GM23338 (cell line): ENCODE measurements at regions not wholly inside any gene's neighbourhood (a gene's known extent, or its start where the extent isn't known, plus 50 kb on each side); places are given as distances from the start of the nearest gene placed in this dataset.
A peak's percentile ranks its signal among the peaks of the same experiment; 100 is the strongest.

ENCODE experiments used
- ATAC-seq: fragments of 200-7000 bp; cut with Tn5 transposase; 3 replicates; pipeline ENCODE4 v1.9.1; 2020
- DNase-seq: peaks from one replicate; pipeline ENCODE4 v3.0.0-alpha.2; 2015; ENCODE audit warnings: low spot score
- H2AFZ ChIP-seq: fragments of 200-600 bp; sonication (generic); 2 replicates; pipeline ENCODE4 v1.8.0; 2016; ENCODE audit warnings: antibody characterized with exemption, mild to moderate bottlenecking, moderate library complexity
- H3F3A ChIP-seq: fragments of 200-600 bp; sonication (generic); replicated peaks from 2 replicates; pipeline ENCODE4 v1.8.0; 2017; ENCODE audit warnings: antibody characterized with exemption, mixed run types, low read depth
- H3K27ac ChIP-seq: fragments of 200-600 bp; sonication (generic); 2 replicates; pipeline ENCODE4 v1.6.1; 2016; ENCODE audit warnings: low read depth
- H3K27me3 ChIP-seq: fragments of 200-600 bp; sonication (generic); 2 replicates; pipeline ENCODE4 v1.8.0; 2016; ENCODE audit warnings: mild to moderate bottlenecking, mixed run types, moderate library complexity; ENCODE audit not compliant: insufficient read depth
- H3K36me3 ChIP-seq: fragments of 200-600 bp; sonication (generic); 2 replicates; pipeline ENCODE4 v1.8.0; 2016; ENCODE audit warnings: mild to moderate bottlenecking; ENCODE audit not compliant: insufficient read depth
- H3K4me1 ChIP-seq: fragments of 200-600 bp; sonication (generic); 2 replicates; pipeline ENCODE4 v1.8.0; 2016; ENCODE audit warnings: mild to moderate bottlenecking, moderate library complexity; ENCODE audit not compliant: insufficient read depth
- H3K4me2 ChIP-seq: fragments of 200-600 bp; sonication (generic); 2 replicates; pipeline ENCODE4 v1.7.1; 2017; ENCODE audit warnings: mixed run types
- H3K4me3 ChIP-seq: fragments of 200-600 bp; sonication (generic); 2 replicates; pipeline ENCODE4 v1.6.1; 2016; ENCODE audit warnings: mixed run types
- H3K79me2 ChIP-seq: fragments of 200-600 bp; sonication (generic); replicated peaks from 2 replicates; pipeline ENCODE4 v1.8.0; 2017; ENCODE audit warnings: mild to moderate bottlenecking; ENCODE audit not compliant: insufficient read depth
- H3K9me2 ChIP-seq: fragments of 200-600 bp; sonication (generic); 2 replicates; pipeline ENCODE4 v1.8.0; 2017; ENCODE audit not compliant: insufficient read depth
- H4K20me1 ChIP-seq: fragments of 200-600 bp; sonication (generic); replicated peaks from 2 replicates; pipeline ENCODE4 v1.8.0; 2017; ENCODE audit warnings: mild to moderate bottlenecking; ENCODE audit not compliant: insufficient read depth
- H3K27ac Mint-ChIP-seq: 2 replicates; pipeline ENCODE4 v1.8.0; 2020; ENCODE audit warnings: inconsistent platforms, mild to moderate bottlenecking, moderate library complexity, mixed read lengths
- H3K27me3 Mint-ChIP-seq: 3 replicates; pipeline ENCODE4 v1.8.0; 2022; ENCODE audit warnings: low read depth, mild to moderate bottlenecking, moderate library complexity, mixed read lengths, inconsistent platforms; ENCODE audit not compliant: insufficient read depth, poor library complexity
- H3K36me3 Mint-ChIP-seq: 3 replicates; pipeline ENCODE4 v1.8.0; 2021; ENCODE audit warnings: low read depth, mild to moderate bottlenecking, inconsistent platforms, moderate library complexity, mixed read lengths
- H3K4me1 Mint-ChIP-seq: 3 replicates; pipeline ENCODE4 v1.8.0; 2020; ENCODE audit warnings: mild to moderate bottlenecking, inconsistent platforms, mixed read lengths
- H3K4me3 Mint-ChIP-seq: 3 replicates; pipeline ENCODE4 v1.8.0; 2021; ENCODE audit warnings: moderate library complexity, mild to moderate bottlenecking, inconsistent platforms, mixed read lengths
- H3K9me3 Mint-ChIP-seq: 3 replicates; pipeline ENCODE4 v1.8.0; 2020; ENCODE audit warnings: moderate library complexity, mild to moderate bottlenecking, inconsistent platforms, mixed read lengths
- EZH2 ChIP-seq: fragments of 200-600 bp; sonication (generic); IDR thresholded peaks from one replicate; pipeline ENCODE4 v1.8.0; 2017; ENCODE audit warnings: antibody characterized with exemption, mild to moderate bottlenecking, low read depth; ENCODE audit not compliant: unreplicated experiment
- EZH2phosphoT487 ChIP-seq: fragments of 200-600 bp; sonication (generic); IDR thresholded peaks from one replicate; pipeline ENCODE4 v1.8.1; 2018; ENCODE audit warnings: antibody characterized with exemption; ENCODE audit not compliant: unreplicated experiment
- JUNB ChIP-seq: IDR thresholded peaks from one replicate; pipeline ENCODE4 v1.6.1; 2016; ENCODE audit warnings: antibody characterized with exemption; ENCODE audit not compliant: unreplicated experiment
- REST ChIP-seq: IDR thresholded peaks from one replicate; pipeline ENCODE4 v1.6.1; 2018; ENCODE audit warnings: antibody characterized with exemption; ENCODE audit not compliant: unreplicated experiment
- STAT1 ChIP-seq: IDR thresholded peaks from one replicate; pipeline ENCODE4 v1.6.1; 2016; ENCODE audit warnings: antibody characterized with exemption; ENCODE audit not compliant: unreplicated experiment
- ZNF331 ChIP-seq: fragments of 250-450 bp; sonication (Bioruptor Pico); IDR thresholded peaks from 2 replicates; pipeline ENCODE4 v1.5.0; 2020; ENCODE audit warnings: low read depth, mild to moderate bottlenecking, moderate library complexity
- ZNF462 ChIP-seq: fragments of 250-450 bp; sonication (Bioruptor Pico); IDR thresholded peaks from 2 replicates; pipeline ENCODE4 v1.5.0; 2020; ENCODE audit warnings: mild to moderate bottlenecking, moderate library complexity

- DNase-seq (no peak), ATAC-seq (no peak)
- Mint-ChIP-seq H3K36me3 (peaks cover 18% of the 10 kb centered on the region), H3K27me3 (peaks cover 3% of the 10 kb centered on the region), H3K9me3 (peaks cover 22% of the 10 kb centered on the region), H3K4me1 (peaks cover 24% of the 10 kb centered on the region), H3K27ac (peak overlapping the region; percentile 39; the same call in 1 of the 2 replicates), H3K4me3 (no peak overlapping the region)
- H3K79me2 ChIP-seq, result no peaks in the 10 kb centered on the region
- no peak overlapping the region for H3K4me3 ChIP-seq
- H3K36me3 ChIP-seq, result no peaks in the 10 kb centered on the region
- H2AFZ ChIP-seq, result no peak overlapping the region
- no peaks in the 10 kb centered on the region for H3F3A ChIP-seq
- no peak for TF ChIP-seq STAT1
- no peak for TF ChIP-seq JUNB
- TF ChIP-seq ZNF462 (CRISPR knock-in tag), result no peak
- TF ChIP-seq EZH2phosphoT487, result no peak
- TF ChIP-seq EZH2, result no peak
- no peak for TF ChIP-seq ZNF331
- no peak for TF ChIP-seq REST
- H3K27me3 ChIP-seq, result no peaks in the 10 kb centered on the region
- no peak overlapping the region for H3K27ac ChIP-seq
- H4K20me1 ChIP-seq, result no peaks in the 10 kb centered on the region
- peaks cover 12% of the 10 kb centered on the region for H3K9me2 ChIP-seq
- no peak overlapping the region for H3K4me2 ChIP-seq
- peaks cover 16% of the 10 kb centered on the region for H3K4me1 ChIP-seq
Observed at GRCh38 chr1:99516141-99516540, 129.8 kb upstream of the PALMD start.
